UCSD-AML1 (cell line): ENCODE measurements at regions not wholly inside any gene's neighbourhood (a gene's known extent, or its start where the extent isn't known, plus 50 kb on each side); places are given as distances from the start of the nearest gene placed in this dataset.

Experiments
- DNase-seq: peaks from one replicate; lab custom pipeline; 2025; ENCODE audit not compliant: unreplicated experiment; lab: John Stamatoyannopoulos, UW

DNA sequence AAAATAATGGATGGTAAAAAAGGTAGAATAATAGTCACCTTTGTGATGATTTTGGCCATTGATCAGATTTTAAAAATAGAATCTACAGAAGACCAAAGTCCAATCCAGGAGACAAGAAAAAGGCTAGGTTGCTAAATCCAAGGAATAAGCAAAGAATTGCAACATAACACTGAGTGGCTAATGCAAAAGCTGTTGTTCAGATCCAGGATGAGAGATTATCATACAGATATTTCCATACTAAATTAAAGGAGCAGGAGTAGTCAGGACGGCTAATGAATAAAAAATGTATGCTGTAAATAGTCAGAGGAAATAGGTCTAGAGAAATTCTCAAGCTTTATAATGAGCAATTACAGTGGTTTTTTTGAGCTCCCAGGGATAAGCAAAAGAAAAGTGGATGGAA lies 745.9 kb upstream of the ACVR2A start:
- DNase-seq = no peak

DNA sequence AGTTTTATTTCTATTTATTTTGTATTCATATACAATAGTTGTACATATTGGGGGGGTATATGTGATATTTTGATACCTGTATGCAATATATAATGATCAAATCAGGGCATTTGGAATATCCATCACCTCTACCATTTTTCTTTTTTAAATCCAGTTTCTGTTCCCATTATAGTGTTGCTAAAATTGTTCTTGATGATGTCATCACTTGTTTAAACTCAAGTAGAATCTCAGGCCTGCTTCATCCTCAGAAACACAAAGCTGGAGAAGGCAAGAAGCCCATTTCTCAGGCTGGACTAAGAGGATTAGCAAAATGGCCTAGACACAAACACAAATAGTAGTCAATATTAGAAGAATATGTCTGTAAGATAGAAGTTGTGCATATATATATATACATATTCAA lies 747.1 kb upstream of the ACVR2A start:
- DNase-seq = no peak

DNA sequence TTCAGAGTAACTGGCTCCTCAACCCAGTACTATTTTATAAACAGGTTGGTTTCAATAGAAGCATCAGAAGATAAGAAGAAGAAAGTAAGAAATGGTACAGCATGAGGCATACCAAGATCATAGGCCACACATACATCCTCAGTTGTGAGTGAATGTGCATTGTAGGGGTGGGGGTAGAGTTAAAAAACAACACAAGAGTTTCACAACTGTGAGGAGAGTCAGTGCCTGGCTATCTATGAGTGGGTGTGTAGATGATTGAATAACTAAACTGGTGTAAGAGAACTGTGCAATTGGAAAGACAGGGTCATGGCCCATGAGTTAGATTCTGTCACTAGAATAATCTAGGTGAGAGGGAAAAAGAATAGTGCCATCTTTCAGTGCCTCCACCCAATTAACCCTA lies 748.2 kb upstream of the ACVR2A start:
- no peak for DNase-seq

DNA sequence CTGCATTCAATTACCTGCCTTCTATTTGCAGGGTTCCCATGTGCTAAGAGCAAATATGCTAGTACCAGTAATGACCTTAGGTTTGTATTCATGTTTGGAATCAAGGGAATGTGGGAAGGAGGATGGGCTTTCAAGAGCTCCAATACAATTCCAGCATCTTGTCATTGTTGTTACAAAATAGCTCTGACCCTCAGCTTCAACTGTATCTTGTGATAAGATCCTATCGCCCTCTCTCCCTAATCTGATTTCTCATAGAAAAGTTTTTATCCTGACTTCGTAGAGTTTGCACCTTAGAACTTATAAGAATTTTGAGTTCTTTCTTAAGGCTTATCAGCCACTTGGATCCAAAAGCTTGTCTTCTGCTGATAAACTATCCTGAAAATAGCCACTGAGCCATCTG lies 749.5 kb upstream of the ACVR2A start:
- DNase-seq = no peak

DNA sequence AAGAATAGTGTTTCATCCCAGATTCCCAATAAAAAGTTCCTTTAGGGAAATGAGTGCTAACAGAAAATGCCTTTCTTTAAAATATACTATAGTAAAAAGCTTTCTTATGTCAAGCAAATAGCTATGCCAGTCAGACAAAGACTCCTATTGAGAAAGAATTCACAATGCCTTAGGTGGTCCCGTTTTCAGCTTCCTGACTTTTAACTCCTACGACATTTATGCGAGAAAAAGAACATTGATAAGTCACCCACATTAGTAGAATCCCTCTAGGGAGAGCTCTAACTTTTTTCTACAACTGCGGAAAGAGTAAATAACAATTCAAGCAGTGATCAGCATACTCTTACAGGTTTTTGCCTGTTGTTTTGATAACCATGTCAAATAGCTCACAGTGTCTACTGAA lies 750.8 kb upstream of the ACVR2A start:
- no peak for DNase-seq

DNA sequence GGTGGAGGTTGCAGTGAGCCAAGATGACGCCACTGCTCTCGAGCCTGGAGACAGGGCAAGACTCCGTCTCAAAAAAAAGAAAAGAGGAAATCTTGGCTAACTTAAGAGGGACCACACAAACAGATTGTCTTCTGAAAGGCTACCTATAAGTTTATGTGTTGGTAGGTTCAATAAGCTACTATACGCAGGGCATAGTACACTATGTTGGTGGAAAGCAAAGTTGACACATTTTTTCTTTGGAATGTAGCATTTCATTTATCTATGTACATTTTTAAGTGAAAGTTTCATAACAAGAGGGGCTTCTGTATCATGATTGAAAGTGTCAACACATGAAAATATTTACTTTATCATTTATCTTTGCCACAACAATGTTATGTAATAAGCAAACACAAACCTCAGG lies 752.6 kb upstream of the ACVR2A start:
- no peak for DNase-seq

DNA sequence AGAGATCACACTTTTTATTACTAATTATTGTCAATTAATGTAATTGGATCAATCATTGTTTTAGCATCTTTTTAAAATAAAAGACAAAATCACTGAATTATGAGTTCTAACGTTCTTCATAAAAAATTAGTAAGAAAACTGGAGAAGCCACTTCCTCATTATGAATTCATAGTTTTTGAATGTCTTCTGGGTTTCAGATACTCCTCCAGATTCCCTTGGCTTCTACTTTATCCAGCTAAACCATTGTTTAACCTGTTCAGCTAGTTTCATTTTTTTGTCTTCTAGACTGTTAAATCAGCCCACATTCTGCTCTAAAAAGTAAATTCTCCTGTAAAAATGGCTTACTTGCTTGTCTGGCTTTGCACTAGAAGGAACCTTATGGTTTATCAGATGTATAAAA lies 753.4 kb upstream of the ACVR2A start:
- DNase-seq = no peak

DNA sequence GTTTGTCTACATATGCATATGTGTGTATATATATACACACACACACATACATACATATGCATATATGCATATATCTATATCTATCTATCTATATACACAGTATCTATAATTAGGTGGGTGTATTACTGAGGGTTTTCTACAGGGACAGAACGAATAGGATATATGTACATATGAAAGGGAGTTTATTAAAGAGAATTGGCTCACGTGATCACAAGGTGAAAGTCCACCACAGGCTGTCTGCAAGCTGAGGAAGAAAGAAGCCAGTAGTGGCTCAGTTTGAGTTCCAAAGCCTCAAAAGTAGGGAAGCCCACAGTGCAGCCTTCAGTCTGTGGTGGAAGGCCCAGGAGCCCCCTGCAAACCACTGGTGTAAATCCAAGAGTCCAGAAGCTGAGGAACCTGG lies 756.0 kb upstream of the ACVR2A start:
- DNase-seq = no peak

DNA sequence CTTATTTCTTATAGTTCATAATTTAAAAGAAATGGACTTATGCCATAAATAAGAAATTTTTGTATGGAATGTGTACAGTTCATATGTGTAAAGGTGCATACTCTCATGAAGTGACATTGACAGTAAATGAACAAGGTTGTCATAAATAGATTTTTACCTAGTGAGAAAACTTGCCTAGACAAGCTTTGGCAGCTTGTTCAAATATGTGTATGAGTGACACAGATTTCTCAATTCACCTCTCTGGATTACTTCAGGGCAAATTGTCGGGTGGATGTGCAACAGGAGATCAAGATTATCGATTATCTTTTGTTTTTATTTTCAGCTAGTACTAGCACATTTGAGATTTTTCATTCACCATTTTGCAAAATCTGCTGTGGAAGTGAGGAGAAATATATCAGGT lies 758.1 kb upstream of the ACVR2A start:
- no peak for DNase-seq

DNA sequence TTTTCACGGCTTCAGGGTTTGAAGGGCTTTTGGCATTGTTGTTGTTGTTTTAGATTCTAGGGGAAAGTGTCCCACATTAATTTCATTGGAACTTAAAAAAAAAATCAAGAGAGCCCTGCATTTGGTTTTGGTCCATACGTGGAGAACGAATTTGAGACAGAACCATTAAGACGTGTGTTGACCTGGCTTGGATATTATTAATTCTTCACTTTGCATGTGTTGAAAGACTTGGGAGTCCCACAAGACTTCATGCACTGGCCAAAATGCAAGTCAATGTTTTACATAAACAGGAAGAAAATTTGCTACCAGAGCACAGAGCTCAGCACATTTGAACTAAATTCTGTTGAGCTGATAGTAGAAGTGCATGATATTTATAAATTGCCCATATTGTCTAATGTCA lies 761.2 kb upstream of the ACVR2A start:
- DNase-seq = no peak

DNA sequence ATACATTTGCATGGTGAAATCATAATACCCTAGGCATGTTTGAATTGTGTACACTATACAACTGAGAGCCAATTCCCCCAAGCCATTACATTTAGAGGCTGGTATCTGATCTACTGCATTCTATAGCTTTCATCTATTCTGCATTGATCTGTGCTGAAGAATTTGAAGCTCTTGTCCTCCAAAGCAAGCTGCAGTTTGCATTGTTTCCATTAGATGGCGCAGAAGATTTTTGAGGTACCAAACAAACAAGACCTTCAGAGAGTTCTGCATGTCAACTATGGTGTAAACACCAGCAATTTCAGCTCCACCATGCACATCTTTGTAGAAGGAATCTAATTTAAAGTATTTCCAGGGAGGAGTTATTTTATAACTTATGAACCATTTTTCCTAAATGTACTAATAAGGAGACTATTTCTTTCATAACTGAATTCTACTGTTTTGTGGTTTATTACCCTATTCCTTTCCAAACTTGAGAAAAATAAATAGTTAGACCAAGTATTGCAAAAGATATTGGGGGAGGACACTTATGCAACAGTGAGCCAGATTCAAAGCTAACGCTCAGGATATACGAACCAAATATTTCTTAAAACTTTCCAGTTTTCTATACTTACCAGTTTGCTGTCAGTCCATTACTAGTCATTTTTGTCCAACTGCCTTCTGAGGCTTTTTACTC lies 761.8 kb upstream of the ACVR2A start:
- no peak for DNase-seq

DNA sequence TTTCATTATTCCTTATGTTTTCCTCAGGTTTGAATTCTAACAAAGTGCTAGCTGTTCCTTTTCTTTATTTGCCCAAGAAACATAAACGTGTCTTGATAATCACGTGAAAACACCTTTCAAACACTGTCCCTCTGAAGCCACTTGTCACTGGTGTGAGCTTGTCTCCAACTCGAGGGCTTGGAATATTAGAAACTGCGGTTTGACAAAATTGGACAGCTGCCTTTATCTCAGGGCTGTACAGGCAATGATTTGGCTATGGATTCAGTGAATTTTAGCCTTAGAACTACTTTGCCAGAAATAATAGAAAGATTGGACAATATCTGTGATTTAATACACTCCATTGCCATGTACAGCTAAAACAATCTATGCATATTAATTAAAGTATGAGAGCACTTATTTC lies 763.0 kb upstream of the ACVR2A start:
- DNase-seq = no peak

DNA sequence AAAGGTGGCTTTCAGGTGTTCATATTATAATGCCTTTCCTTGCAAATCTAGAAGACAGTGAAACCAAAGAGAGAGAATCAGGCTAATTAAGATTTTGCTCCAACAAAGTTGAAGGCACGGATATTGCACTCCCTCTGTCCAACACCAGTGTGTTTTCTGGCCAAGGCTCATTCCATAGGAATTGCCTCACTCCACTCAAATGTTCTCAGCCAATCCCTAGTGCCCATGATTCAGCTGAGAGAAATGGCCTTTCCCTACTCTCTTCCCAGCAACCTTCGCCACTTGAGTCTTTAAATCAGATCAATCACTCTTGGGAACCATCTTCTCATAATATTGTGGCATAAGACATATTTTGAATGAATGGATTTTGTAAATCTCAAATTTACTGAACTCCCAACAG lies 768.2 kb upstream of the ACVR2A start:
- no peak for DNase-seq

DNA sequence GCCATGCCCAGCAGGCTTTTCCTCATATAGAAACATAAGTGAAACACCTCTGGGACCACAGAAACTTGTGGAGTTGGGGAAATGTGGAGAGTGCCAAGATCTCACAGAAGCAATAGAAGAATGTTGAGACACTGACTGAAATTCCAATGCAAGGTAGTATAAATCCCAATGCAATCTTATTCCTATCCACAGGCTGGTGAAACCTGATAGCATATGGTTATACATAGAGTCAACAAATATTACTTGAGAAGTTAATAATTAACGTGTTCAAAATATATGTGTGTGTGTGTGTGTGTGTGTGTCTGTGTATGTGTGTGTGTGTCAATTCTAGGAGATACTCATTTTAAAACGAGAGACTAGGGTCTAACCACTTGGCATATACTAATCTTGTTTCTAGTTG lies 776.8 kb upstream of the ACVR2A start:
- no peak for DNase-seq

DNA sequence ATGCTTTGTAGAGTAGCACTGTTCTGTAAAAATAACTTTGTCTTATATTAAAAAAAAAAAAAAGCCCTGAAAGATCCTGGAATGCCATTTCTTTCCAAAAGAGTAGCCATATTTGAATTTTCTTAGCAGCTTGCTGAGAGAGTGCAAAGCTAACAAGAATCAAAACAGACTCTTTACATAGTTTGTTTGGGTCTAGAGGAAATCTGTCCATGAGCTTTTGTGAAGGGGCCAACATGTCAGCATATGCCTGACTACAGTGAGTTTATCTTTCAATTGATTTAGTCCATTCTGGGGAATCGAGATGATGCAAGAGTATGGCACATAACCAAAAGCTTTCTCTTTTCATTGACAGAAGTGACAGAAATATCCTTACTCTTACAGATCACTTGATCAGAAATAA lies 777.7 kb upstream of the ACVR2A start:
- DNase-seq = no peak

DNA sequence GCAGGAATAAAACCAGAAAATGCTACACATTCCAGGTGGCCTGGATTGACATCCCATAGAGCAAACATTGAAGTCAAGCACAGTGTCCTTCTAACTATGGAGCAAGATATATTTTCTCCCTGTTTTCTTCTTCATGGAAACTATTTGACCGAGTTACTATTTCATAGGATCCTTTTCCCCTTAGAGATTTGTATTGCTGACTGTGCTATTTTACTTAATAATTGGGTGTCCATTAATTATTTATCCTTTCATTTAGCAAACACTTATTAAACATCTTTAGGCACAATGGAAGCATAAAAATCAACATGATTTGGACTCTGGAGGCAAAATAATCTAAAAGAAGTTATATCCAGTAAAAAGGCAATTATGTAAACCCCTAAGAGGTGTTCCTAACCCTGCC lies 782.8 kb upstream of the ACVR2A start:
- no peak for DNase-seq

DNA sequence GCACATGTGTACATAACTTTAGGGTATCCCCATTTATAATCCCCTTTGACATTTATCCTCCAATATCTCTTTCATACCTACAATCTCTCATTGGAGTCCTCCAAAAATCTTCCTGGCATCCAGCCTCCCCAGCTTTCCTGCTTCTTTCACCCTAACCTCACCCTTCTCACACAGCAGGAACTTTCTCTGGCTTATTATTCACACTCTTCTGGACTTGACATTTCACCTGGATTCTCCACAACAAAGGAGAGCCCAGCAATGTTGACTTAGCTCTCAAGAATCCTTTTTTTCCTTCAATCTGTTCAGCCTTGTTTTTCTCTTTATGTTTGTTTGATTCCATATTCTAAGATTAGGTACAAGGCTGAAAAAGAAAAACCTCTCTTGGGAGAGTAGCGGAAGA lies 783.6 kb upstream of the ACVR2A start:
- DNase-seq = no peak

DNA sequence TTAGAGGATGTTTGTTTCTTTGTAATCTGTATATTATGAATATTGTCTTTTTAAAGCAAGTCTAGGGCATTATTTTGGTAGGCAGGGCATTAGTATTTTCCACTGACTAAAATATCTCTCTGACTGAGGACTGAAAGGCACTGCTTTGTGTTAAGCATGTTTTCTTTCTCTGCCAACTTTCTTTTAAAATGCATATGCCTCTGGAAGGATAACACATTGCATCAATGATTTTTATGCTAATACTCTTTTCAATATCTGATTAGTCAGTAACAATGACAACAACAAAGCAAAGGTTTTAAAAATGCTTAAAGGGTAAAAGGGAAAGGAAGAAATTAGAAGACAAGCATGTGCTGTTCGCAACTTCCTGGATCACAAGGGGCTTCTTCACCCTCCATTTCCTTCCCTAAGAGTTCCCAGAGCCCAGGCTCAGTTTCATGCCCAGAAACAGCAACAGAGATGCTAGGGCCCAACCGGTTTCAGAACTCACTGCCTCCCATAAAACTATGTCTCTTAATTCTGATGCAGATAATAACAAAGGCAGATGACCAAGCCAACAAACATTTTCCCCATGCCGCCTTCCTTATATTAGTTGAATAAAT lies 786.8 kb upstream of the ACVR2A start:
- no peak for DNase-seq

DNA sequence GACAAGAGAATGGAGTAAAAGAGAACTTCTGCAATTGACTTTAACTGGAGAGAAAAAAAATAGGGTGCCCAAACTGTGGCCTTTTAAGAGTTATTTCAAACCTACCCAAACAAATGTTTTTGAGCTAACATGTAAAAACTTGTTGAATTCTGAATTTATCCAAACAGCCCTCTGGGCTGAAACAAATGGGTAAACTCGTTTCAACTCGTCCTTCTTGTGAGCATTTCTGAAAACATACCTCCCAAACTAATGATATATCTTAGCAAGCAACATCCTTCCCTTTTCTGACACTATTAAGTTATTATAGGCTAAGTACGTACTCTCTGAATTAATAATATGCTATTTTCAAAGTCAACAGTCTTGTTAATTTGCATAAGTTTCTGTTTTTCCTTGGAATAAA lies 793.0 kb upstream of the ACVR2A start:
- DNase-seq = no peak

DNA sequence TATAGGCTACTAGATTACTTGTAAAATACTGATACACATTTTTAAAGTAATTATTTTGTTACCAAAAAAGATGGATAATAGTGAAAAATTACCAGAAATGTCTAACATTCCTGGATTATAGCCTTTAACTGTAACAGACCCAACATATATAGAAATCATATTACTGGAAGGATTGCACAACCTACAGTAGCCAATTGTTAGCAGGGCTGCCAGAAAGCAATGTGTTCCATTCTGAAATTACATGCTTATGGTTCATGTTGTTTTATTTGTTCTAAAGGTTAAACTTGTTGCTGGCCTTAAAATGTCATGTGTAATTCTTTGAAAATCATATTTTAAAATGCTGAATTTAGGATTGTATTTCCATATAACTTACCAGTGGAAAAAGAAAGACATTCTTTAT lies 793.6 kb upstream of the ACVR2A start:
- no peak for DNase-seq

DNA sequence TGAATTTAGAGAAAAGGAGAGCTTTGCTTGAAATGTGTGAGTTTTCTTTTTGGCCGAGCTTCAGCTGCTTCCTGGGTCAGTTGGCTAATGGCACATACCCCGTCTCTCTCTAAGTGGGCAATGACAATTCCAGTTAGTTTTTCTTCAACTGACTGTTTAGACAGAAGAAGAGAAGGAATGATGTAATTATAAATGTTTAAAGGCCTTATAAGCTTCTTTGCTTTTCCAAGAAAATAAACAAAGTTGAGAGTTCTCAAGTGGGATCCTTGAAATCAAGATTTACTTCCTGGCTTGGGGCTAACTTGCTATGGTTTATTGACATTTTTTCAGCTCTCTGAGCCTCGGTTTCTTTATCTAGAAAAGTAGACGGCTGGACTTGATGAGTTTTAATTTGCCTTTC lies 794.9 kb upstream of the ACVR2A start:
- DNase-seq = no peak

DNA sequence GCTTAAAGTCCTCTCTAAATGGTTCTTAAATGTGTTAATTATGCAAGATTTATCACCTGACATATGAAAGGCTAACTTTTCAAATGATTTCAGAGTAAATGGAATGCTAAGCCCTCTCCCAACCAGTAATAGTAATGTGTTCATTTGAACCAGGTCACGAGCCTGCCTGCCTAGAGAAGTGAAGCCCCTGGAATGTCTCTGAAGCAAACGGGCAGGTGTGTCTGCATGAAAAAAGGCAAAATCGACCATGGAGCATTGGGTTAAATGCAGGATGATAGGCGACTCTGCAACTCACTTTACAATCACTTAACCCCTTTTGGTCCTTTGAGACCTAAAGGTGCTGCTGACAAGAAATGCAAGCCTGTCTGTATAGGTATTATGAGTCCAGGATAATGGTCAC lies 798.4 kb upstream of the ACVR2A start:
- no peak for DNase-seq

DNA sequence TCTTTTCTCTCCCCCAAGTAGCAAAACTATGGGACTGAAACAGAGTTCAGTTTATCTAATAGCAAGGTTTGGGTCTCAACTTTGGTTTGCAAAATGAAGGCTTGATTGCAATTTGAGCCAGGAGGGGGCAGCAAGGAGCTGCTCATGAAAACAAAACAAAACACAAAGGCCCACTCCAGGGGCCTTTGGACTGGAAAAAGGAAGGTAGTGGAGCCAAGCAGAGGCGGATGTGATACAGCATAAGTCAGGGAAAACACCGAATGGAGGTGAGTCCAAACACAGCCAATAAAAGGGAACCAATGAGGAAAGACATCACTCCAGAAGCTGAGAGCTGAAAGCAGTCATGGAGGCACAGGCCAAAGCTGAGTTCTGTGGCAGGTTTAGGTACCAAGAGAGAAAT lies 799.7 kb upstream of the ACVR2A start:
- DNase-seq = peak; percentile 20
